ENCODE measurements at regions not wholly inside any gene's neighbourhood (a gene's known extent, or its start where the extent isn't known, plus 50 kb on each side); places are given as distances from the start of the nearest gene placed in this dataset.

DNA sequence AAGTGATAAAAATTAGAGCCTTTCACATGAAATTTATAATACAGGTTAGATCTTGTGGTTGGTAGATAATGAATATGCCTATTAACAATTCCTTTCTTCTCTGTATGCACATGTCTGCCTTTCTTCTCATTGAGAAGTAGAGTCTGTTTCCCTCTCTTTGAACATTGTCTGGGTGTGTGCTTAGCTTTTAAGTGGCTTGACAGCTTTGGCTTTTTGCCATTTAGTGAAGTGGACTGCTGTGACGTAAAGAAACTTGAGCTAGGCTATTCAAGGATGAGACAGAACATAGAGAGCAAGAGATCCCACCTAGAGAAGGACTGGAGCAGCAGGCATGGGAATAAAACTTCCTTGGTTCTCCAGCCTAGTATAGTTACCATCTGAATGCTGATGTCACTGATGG lies 996.7 kb upstream of the CELF2 start:
- TF ChIP-seq, protein P1, sequence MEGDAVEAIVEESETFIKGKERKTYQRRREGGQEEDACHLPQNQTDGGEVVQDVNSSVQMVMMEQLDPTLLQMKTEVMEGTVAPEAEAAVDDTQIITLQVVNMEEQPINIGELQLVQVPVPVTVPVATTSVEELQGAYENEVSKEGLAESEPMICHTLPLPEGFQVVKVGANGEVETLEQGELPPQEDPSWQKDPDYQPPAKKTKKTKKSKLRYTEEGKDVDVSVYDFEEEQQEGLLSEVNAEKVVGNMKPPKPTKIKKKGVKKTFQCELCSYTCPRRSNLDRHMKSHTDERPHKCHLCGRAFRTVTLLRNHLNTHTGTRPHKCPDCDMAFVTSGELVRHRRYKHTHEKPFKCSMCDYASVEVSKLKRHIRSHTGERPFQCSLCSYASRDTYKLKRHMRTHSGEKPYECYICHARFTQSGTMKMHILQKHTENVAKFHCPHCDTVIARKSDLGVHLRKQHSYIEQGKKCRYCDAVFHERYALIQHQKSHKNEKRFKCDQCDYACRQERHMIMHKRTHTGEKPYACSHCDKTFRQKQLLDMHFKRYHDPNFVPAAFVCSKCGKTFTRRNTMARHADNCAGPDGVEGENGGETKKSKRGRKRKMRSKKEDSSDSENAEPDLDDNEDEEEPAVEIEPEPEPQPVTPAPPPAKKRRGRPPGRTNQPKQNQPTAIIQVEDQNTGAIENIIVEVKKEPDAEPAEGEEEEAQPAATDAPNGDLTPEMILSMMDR (IDR thresholded peaks at IDR 0.05), result no peak
- TF ChIP-seq POLR2A (IDR thresholded peaks at IDR 0.05), result no peak
